HuH-7.5 (cell line): ENCODE measurements at regions not wholly inside any gene's neighbourhood (a gene's known extent, or its start where the extent isn't known, plus 50 kb on each side); places are given as distances from the start of the nearest gene placed in this dataset.
"Not testable (repeated sequence)": the region's sequence is repeated elsewhere in the genome, so short reads cannot be mapped to it uniquely, and the experiment has no call there.

ENCODE experiments used
- DNase-seq: peaks from one replicate; pipeline ENCODE4 v3.0.0; 2011; ENCODE audit warnings: low spot score

- no peak for DNase-seq
These were observed 1664.5 kb downstream of the EFNA5 start for GRCh38 chr5:106006242-106006641.

GRCh38 chr5:105998991-105999390 is 1671.7 kb downstream of the EFNA5 start:
- DNase-seq = not testable (repeated sequence)

GRCh38 chr5:105993027-105993426 is 1677.7 kb downstream of the EFNA5 start:
- DNase-seq = no peak

DNA sequence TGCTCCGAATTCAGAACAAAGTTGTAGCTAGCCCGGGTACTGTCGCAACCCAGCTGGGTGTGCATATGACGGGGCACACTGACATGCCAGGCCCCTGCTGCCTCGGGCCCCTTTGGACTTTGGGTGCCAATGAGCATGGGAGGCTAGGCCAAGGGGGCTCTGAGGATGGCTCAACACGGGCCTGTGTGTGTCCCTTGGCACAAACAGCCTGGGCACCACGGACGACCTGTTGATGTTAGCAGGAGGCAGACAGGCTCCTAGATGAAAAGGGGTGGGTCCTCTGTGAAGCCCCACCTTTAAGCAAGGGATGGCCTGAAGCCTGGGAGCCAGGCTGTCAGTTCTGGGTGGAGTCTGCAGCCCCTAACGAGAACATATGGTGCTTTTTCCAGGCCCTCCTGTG is 1688.2 kb downstream of the EFNA5 start:
- DNase-seq = no peak

DNA sequence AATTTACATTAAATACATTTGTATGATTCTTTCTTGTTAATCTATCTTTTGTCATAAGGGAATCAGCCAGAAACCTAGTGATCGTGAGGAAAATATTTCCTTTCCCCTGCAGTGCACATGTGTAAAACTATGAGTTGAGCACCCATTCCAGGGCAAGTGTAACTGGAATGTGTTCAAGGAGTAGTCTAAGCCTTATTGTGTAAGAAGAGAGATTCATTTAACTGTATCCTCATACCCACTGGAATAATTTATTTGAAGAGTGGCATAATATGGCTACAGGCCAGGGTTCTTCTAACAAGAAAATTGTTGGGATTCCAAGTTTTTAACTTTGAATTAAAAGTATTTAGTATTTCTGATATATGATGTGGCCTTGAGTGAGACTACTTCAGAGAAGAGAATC is 1692.7 kb downstream of the EFNA5 start:
- no peak for DNase-seq

GRCh38 chr5:105977163-105977562 is 1693.6 kb downstream of the EFNA5 start:
- no peak for DNase-seq

DNA sequence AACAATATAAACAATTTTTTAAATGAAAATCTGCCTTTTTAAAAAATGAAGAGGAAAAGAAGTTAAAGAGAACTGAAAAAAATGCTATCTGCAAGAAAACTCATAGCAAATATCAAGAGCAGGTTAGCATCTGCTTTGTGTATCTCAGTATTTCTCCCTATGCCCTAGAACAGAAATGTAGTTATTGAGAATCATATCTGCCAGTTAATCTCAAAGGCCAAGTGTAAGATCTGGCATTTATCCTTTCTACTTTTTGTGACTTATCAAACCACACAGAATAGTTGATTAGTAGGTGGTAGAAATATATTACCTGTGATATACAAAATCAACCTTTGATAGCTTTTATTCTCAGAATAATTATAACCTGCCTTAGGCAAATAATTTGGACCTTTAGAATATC is 1699.8 kb downstream of the EFNA5 start:
- no peak for DNase-seq

DNA sequence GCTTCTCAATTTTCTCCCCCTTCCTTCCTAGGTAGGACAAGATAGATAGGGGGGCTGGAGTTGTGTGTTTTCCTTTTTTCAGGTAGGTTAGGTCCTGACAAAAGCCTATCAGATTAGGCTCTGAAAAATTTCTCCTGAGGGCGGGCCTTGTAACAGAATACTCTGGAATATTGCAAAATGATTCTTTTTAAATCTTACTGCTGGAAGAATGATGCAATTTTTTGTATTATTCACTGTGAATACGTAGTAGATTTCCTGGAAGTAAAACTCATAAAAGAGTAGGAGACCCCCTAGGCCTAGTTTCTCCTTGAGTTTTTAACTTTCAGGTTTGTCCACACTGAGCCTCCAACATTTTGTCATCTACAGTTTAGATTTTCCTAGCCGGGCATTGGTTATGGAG is 1701.8 kb downstream of the EFNA5 start:
- no peak for DNase-seq

DNA sequence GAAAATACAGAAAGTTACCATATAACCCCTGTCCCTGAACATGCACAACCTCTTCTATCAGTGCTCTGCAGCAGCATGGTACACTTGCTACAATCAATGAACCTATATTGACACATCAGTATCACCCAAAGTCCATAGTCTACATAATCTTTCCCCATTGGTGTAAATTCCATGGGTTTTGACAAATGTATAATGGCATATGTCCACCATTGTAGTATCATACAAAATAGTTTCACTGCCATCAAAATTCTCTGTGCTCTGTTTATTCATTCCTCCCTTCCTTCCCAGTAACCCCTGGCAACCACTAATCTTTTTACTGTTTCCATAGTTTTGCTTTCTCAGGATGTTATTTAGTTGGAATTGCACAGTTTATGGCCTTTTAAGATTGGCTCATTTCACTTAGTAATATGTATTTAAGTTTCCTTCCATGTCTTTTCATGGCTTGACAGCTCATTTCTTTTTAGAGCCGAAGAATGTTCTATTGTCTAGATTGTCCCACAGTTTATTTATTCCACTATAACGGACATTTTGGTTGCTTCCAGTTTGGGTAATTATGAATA is 1707.0 kb downstream of the EFNA5 start:
- DNase-seq = no peak

GRCh38 chr5:105961572-105961971 is 1709.2 kb downstream of the EFNA5 start:
- no peak for DNase-seq

DNA sequence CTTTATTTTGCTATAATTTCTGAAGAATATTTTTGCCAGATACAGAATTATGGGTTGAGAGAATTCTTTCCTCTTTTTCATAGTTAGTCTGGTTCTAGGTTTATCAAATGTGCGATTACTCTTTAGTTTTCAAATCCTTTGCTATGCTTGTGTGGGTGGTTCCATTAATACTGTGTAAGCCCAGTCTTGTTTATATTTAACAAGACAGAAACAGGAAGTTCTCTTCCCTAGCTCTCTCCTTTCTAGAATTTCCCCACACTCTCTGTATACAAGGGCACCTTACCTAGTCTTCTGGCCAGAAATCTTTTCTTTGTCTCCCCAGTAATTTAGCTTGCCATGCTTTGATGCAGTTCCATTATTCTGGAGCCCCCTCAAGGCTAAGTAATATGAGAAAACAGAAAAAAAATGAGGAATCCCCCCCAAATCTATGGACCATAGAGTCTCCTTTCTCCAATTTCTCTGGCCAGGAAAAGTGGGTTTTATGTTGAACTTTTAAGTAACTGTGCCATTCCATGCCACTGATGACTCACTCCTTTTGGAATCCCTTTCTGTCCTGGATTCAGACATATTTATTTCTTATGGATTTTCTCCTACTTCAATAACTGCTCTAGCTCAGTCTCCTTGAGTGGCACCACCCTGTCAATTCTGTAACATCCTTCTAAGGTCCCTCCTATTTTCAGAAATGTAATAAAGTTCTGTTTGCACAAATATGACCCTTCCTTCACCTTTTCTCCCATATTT is 1714.1 kb downstream of the EFNA5 start:
- no peak for DNase-seq

- DNase-seq = no peak
These were observed 1716.4 kb downstream of the EFNA5 start for GRCh38 chr5:105954341-105954740.

DNA sequence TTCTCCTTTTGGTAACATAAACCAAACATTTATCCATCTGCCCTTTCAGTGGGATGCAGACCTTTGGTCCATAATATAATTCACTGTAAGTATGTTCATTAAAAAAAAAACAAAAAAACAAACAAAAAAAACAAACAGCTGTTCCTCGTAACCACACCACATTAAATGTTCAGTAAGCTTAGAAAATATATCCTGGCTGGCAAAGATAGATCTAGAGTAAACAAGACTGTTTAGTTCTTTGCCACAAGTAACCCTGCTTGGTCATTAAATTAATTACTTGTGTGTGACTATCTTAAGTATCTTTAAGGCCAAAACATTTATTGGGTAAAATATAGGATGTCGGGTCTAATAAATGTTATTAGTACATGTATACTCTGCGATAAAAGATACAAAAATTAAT is 1717.1 kb downstream of the EFNA5 start:
- DNase-seq = no peak

DNA sequence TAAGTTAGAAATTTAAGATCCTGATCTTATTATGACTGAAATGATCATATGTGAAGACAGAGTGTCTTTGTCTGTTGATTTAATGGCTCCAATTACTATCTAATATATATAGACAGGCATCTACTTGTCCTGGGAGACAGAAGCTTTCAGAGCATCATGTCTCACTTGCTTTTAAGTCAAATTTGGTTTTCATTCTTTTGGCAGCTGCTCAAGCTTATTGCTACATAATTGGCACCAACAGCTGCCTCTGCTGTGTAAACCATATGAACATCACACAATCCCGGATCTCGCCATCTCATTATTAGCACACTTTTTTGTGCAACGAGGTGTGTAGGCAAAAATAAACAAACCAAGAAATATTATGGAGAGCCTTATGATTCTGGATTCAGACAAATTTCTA is 1717.9 kb downstream of the EFNA5 start:
- no peak for DNase-seq

DNA sequence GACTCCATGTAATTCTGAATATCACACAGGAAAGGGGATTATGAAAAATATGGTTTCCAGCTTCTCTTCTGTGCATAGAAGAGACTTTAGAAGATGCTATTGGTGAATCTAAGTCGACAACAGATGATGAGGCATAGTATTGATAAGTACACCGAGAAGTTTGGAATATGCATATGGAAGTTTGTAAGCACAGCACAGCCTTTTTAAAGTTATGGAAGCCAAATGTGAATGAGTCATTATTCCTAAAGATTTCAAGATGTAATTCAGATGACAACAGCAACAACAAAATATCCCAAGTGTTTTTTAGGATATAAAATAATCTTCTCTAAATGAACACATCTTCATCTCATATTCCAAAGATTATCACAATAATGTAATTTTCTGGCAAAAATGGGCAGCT is 1723.3 kb downstream of the EFNA5 start:
- no peak for DNase-seq

GRCh38 chr5:105945203-105945972 is 1725.3 kb downstream of the EFNA5 start:
- DNase-seq = no peak

DNA sequence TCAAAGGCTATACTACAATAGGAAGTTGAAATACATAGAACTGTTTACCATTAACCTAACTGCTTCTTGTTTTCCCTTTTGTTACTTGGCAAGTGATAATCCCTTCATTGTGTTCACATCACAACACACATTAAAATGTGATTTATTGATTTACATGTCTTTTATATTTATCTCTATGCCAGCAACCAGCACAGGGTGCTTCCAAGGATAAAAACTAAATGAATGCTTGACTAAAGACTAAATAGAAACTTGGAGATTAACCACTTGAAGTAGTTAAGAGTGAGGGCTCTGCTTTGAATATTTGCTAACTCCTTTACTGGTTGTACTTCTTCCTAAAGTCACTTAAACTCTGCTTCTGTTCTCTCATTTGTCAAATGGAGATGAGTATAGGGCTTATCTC is 1730.6 kb downstream of the EFNA5 start:
- DNase-seq = no peak

GRCh38 chr5:105934171-105934570 is 1736.6 kb downstream of the EFNA5 start:
- no peak for DNase-seq

GRCh38 chr5:105931881-105932421 is 1738.8 kb downstream of the EFNA5 start:
- no peak for DNase-seq

DNA sequence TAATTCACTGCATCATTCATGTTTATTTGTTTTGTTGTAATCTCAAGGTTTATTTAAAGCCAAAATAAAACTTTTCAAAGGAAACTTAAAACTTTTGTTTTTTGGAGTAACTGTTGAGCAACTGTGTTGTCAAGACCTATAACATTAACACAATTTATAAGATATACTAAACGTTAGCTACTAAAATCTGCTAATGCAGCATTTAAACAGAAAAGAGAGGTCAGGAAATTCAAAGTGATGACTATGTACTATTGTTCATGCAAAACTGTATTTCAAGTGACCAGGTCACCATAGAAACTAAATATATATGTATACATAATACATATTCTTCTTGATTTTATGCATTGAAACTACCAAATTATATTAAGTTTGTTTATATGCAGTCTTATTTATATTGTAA is 1740.9 kb downstream of the EFNA5 start:
- no peak for DNase-seq

DNA sequence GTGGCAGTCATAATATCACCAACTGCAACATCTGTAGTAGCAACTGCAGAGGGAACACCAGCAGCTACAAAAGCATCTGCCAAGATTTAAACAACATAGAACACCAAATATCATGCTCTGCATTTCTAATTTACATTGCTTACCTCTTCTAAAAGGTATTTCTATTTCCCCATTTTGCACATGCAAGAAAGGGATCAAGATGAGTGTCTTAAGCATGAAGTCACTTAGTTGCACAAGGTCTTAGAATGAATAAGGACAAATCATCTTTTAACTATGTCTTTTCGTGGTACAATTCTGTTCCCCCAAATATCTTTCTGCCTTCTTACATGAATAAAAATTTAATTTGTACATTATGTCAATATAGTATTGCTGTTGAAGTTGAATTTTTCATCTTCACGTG is 1746.4 kb downstream of the EFNA5 start:
- DNase-seq = no peak

- no peak for DNase-seq
These were observed 1748.2 kb downstream of the EFNA5 start for GRCh38 chr5:105922574-105922973.

- no peak for DNase-seq
These were observed 1748.7 kb downstream of the EFNA5 start for GRCh38 chr5:105922080-105922479.
